ENCODE measurements at regions not wholly inside any gene's neighbourhood (a gene's known extent, or its start where the extent isn't known, plus 50 kb on each side); places are given as distances from the start of the nearest gene placed in this dataset.

DNA sequence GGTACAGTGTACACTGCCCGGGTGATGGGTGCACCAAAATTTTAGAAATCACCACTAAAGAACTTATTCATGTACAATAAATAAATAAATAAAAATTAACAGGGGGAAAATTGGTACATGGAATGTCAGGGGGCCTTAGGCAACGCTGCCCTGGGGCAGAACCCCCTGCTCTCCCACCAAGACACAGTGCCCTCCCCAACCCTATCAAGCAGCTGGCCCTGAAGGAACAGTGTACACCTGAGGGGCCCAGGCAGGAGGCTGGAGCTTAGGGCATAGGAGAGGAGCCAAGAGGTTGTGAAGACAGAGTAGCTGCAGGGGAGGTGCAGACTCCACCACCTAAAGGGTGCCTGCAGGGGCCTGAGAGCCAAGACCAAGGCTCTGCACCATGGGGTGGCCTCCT, 128.8 kb downstream of the BMS1 start:
- TF ChIP-seq, protein P1, sequence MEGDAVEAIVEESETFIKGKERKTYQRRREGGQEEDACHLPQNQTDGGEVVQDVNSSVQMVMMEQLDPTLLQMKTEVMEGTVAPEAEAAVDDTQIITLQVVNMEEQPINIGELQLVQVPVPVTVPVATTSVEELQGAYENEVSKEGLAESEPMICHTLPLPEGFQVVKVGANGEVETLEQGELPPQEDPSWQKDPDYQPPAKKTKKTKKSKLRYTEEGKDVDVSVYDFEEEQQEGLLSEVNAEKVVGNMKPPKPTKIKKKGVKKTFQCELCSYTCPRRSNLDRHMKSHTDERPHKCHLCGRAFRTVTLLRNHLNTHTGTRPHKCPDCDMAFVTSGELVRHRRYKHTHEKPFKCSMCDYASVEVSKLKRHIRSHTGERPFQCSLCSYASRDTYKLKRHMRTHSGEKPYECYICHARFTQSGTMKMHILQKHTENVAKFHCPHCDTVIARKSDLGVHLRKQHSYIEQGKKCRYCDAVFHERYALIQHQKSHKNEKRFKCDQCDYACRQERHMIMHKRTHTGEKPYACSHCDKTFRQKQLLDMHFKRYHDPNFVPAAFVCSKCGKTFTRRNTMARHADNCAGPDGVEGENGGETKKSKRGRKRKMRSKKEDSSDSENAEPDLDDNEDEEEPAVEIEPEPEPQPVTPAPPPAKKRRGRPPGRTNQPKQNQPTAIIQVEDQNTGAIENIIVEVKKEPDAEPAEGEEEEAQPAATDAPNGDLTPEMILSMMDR (IDR thresholded peaks at IDR 0.05): no peak
- no peak for TF ChIP-seq POLR2A (IDR thresholded peaks at IDR 0.05)
